ENCODE measurements at regions not wholly inside any gene's neighbourhood (a gene's known extent, or its start where the extent isn't known, plus 50 kb on each side); places are given as distances from the start of the nearest gene placed in this dataset.

DNA sequence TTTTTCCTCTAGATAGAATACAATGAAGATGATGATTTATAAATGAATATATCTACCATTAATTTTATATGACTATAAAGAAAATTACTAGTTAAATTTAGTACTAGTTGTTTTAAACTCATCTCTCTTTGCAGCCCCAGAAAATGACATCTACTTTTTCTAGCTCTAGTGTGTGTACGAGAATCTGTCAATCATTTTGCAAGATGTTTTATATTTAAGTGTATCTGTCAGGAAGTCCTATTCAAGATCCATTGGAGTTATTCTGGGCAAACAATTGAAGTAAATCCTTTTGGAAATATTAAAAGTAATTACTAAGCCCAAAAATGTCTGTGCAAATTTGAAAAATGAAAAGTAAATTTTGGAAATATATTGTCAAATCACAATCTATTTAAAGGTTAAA is 144.3 kb upstream of the PCDH9 start:
- H3K4me1 ChIP-seq (replicated peaks in 1 of 2; ENCODE audit: control insufficient read depth in 2 of 2, insufficient read depth in 2 of 2, low read length in 2 of 2): no peaks in the 10 kb centered on the region
- FAIRE-seq: no peak
- CTCF ChIA-PET (ENCODE audit: low intra/inter-chr PET ratio): no interaction called here
- H3K4me3 ChIP-seq: no peak overlapping the region
- WGBS (ENCODE audit: insufficient coverage, low coverage, missing lambda C conversion rate): 21% methylated on average over 1 of the region's 1 CpG
- H3K9ac ChIP-seq (ENCODE audit: insufficient read depth in 1 of 2, low read depth in 2 of 2, low read length in 2 of 2): no peak overlapping the region
- H3K27ac ChIP-seq (ENCODE audit: extremely low read depth, low read depth, low read length): no peak overlapping the region
- H3K9me1 ChIP-seq (ENCODE audit: control insufficient read depth, insufficient read depth, low read length): no peaks in the 10 kb centered on the region
- H3K9me3 ChIP-seq (replicated peaks; ENCODE audit: control insufficient read depth, insufficient read depth, low read depth, low read length): 0 out of 2 replicates have a peak, but pooled peaks cover 1% of the 10 kb centered on the region
- no peak overlapping the region for H2AFZ ChIP-seq (ENCODE audit: low read depth, low read length)
- DNase-seq (ENCODE audit: extremely low read depth in 1 of 4, low spot score in 3 of 4): no peak
- no peak for ATAC-seq
- in situ Hi-C loops (cut with MboI) (no loop called here), intact Hi-C loops (cut with micrococcal nuclease) (no loop called here)
- H3K79me2 ChIP-seq (ENCODE audit: control insufficient read depth, insufficient read depth, low read length): no peaks in the 10 kb centered on the region
- no peak overlapping the region for H3K4me2 ChIP-seq (ENCODE audit: insufficient read depth, low read length)
- H3K36me3 ChIP-seq (ENCODE audit: control insufficient read depth, insufficient read depth, low read length): no peaks in the 10 kb centered on the region
- POLR2A ChIA-PET: no interaction called here
- TF ChIP-seq NFE2 (IDR thresholded peaks at IDR 0.05; ENCODE audit: low read depth): no peak
- TF ChIP-seq RAD51 (IDR thresholded peaks at IDR 0.05; ENCODE audit: borderline replicate concordance, low read depth): no peak
- no peak for TF ChIP-seq CTBP1 (IDR thresholded peaks at IDR 0.05; ENCODE audit: borderline replicate concordance)
- TF ChIP-seq ZNF184 (CRISPR knock-in tag; IDR thresholded peaks at IDR 0.05): no peak
- TF ChIP-seq, protein P1, sequence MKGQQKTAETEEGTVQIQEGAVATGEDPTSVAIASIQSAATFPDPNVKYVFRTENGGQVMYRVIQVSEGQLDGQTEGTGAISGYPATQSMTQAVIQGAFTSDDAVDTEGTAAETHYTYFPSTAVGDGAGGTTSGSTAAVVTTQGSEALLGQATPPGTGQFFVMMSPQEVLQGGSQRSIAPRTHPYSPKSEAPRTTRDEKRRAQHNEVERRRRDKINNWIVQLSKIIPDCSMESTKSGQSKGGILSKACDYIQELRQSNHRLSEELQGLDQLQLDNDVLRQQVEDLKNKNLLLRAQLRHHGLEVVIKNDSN (CRISPR knock-in tag; IDR thresholded peaks at IDR 0.05): no peak
- no peak for TF ChIP-seq TAF9B (IDR thresholded peaks at IDR 0.05; ENCODE audit: partially characterized antibody)
- TF ChIP-seq CREB1 (IDR thresholded peaks at IDR 0.05): no peak
- TF ChIP-seq CREB1 (CRISPR knock-in tag; IDR thresholded peaks at IDR 0.05): no peak
- TF ChIP-seq SIN3B (IDR thresholded peaks at IDR 0.05; ENCODE audit: low read depth): no peak
- TF ChIP-seq, protein P2, sequence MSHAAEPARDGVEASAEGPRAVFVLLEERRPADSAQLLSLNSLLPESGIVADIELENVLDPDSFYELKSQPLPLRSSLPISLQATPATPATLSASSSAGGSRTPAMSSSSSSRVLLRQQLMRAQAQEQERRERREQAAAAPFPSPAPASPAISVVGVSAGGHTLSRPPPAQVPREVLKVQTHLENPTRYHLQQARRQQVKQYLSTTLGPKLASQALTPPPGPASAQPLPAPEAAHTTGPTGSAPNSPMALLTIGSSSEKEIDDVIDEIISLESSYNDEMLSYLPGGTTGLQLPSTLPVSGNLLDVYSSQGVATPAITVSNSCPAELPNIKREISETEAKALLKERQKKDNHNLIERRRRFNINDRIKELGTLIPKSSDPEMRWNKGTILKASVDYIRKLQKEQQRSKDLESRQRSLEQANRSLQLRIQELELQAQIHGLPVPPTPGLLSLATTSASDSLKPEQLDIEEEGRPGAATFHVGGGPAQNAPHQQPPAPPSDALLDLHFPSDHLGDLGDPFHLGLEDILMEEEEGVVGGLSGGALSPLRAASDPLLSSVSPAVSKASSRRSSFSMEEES (CRISPR knock-in tag; IDR thresholded peaks at IDR 0.05): no peak
- no peak for TF ChIP-seq CEBPB (tag; IDR thresholded peaks at IDR 0.05)
- TF ChIP-seq ZNF311 (CRISPR knock-in tag; IDR thresholded peaks at IDR 0.05): no peak
- no peak for TF ChIP-seq ARID2 (IDR thresholded peaks at IDR 0.05)
- TF ChIP-seq SRSF1 (IDR thresholded peaks at IDR 0.05; ENCODE audit: low read depth, low read length): no peak
- no peak for TF ChIP-seq SNRNP70 (optimal IDR thresholded peaks at IDR 0.05; ENCODE audit: low read depth, low read length)
- H4K20me1 ChIP-seq (replicated peaks; ENCODE audit: control insufficient read depth, insufficient read depth, low read length): no peaks in the 10 kb centered on the region
- no peaks in the 10 kb centered on the region for H3K27me3 ChIP-seq (ENCODE audit: control insufficient read depth in 2 of 2, insufficient read depth in 2 of 2, low read length in 2 of 2)
- no TSS peak for BruUV-seq (replicated peaks)

All from K562 (cell line).